Mesenchymal stem cell (in vitro differentiated cells and primary cell): ENCODE measurements at regions not wholly inside any gene's neighbourhood (a gene's known extent, or its start where the extent isn't known, plus 50 kb on each side); places are given as distances from the start of the nearest gene placed in this dataset.

Experiments used
- DNase-seq: peaks from one replicate; pipeline ENCODE4 v3.0.0-alpha.2; 2013
- H2AFZ ChIP-seq: one replicate; pipeline ENCODE4 v1.6.1; 2013; ENCODE audit warnings: low read depth, mild to moderate bottlenecking, control low read depth, inconsistent platforms, low read length, moderate library complexity
- H2AK5ac ChIP-seq: 2 replicates; pipeline ENCODE4 v1.6.1; 2013; ENCODE audit warnings: low read length, moderate library complexity, mild to moderate bottlenecking, inconsistent platforms; ENCODE audit not compliant: severe bottlenecking
- H2BK120ac ChIP-seq: one replicate; pipeline ENCODE4 v1.6.1; 2013; ENCODE audit warnings: low read depth, mild to moderate bottlenecking, inconsistent platforms, low read length, moderate library complexity
- H2BK12ac ChIP-seq, 2 experiments: one replicate each; pipeline ENCODE4 v1.6.1; 2013; ENCODE audit warnings: inconsistent platforms in 2 of 2, low read length in 2 of 2, mild to moderate bottlenecking in 2 of 2, moderate library complexity in 2 of 2, control low read depth in 1 of 2
- H2BK15ac ChIP-seq: one replicate; pipeline ENCODE4 v1.6.1; 2013; ENCODE audit warnings: mild to moderate bottlenecking, low read depth, inconsistent platforms; ENCODE audit not compliant: poor library complexity, severe bottlenecking
- H2BK5ac ChIP-seq: 2 replicates; pipeline ENCODE4 v1.6.1; 2013; ENCODE audit warnings: low read depth, mild to moderate bottlenecking, low read length, control low read depth, inconsistent platforms; ENCODE audit not compliant: poor library complexity, severe bottlenecking
- H3K14ac ChIP-seq, 2 experiments: one replicate each; pipeline ENCODE4 v1.6.1; 2013; ENCODE audit warnings: inconsistent platforms in 2 of 2, low read length in 2 of 2, control low read depth in 1 of 2, mild to moderate bottlenecking in 1 of 2, moderate library complexity in 1 of 2
- H3K18ac ChIP-seq, 2 experiments: one replicate each; pipeline ENCODE4 v1.6.1; 2013; ENCODE audit warnings: inconsistent platforms in 2 of 2, low read length in 2 of 2, control low read depth in 1 of 2, low read depth in 1 of 2, mild to moderate bottlenecking in 1 of 2
- H3K23ac ChIP-seq, 2 experiments: one replicate each; pipeline ENCODE4 v1.6.1; 2013; ENCODE audit warnings: inconsistent platforms in 2 of 2, low read length in 2 of 2, mild to moderate bottlenecking in 2 of 2, moderate library complexity in 2 of 2, control low read depth in 1 of 2
- H3K27ac ChIP-seq: 2 replicates; pipeline ENCODE4 v1.5.1; 2013; ENCODE audit warnings: mild to moderate bottlenecking, moderate library complexity, low read length, control low read depth, inconsistent platforms; ENCODE audit not compliant: poor library complexity, severe bottlenecking
- H3K27me3 ChIP-seq, 2 experiments: 2 replicates each; pipeline versions ENCODE4 v1.6.1 to v1.7.0; 2013; ENCODE audit warnings: low read length in 2 of 2, mild to moderate bottlenecking in 2 of 2, moderate library complexity in 2 of 2, control low read depth in 1 of 2, inconsistent platforms in 1 of 2; ENCODE audit not compliant: control insufficient read depth in 1 of 2, insufficient read depth in 1 of 2
- H3K36me3 ChIP-seq, 2 experiments: 2 replicates each; pipeline versions ENCODE4 v1.6.1 to v1.7.0; 2013; ENCODE audit warnings: low read length in 2 of 2, control low read depth in 1 of 2, inconsistent platforms in 1 of 2, low read depth in 1 of 2, mild to moderate bottlenecking in 1 of 2; ENCODE audit not compliant: insufficient read depth in 2 of 2, control insufficient read depth in 1 of 2
- H3K4ac ChIP-seq, 2 experiments: one replicate each; pipeline ENCODE4 v1.6.1; 2013; ENCODE audit warnings: inconsistent platforms in 2 of 2, low read length in 2 of 2, mild to moderate bottlenecking in 2 of 2, moderate library complexity in 2 of 2, control low read depth in 1 of 2, low read depth in 1 of 2
- H3K4me1 ChIP-seq: 2 replicates; pipeline ENCODE4 v1.6.1; 2013; ENCODE audit warnings: low read depth, low read length, control low read depth; ENCODE audit not compliant: control insufficient read depth, insufficient read depth
- H3K4me2 ChIP-seq: 2 replicates; pipeline ENCODE4 v1.6.1; 2013; ENCODE audit warnings: low read length, mild to moderate bottlenecking, inconsistent platforms; ENCODE audit not compliant: poor library complexity, severe bottlenecking
- H3K4me3 ChIP-seq, 2 experiments: 2 replicates each; pipeline versions ENCODE4 v1.5.1 to v1.7.0; 2013; ENCODE audit warnings: low read length in 2 of 2, mild to moderate bottlenecking in 2 of 2, control low read depth in 1 of 2, low read depth in 1 of 2; ENCODE audit not compliant: insufficient read depth in 1 of 2
- H3K79me1 ChIP-seq: replicated peaks from 2 replicates; pipeline ENCODE4 v1.6.1; 2013; ENCODE audit warnings: mild to moderate bottlenecking, control low read depth, low read length, inconsistent platforms; ENCODE audit not compliant: poor library complexity, severe bottlenecking
- H3K9ac ChIP-seq: 2 replicates; pipeline ENCODE4 v1.7.0; 2013; ENCODE audit warnings: mild to moderate bottlenecking, low read length, moderate library complexity
- H3K9me3 ChIP-seq: 2 replicates; pipeline ENCODE4 v1.7.0; 2013; ENCODE audit warnings: mild to moderate bottlenecking, low read length; ENCODE audit not compliant: control insufficient read depth
- H4K8ac ChIP-seq: one replicate; pipeline ENCODE4 v1.6.1; 2013; ENCODE audit warnings: inconsistent platforms, mild to moderate bottlenecking, low read length, moderate library complexity
- H4K91ac ChIP-seq: one replicate; pipeline ENCODE4 v1.6.1; 2013; ENCODE audit warnings: mild to moderate bottlenecking, low read length, inconsistent platforms
- WGBS: methylation state at CpG from one replicate; pipeline ENCODE4 v1.1.7; 2013; ENCODE audit warnings: mixed read lengths; 5-methylcytosine and 5-hydroxymethylcytosine counted together

- H3K79me1 ChIP-seq = no peaks in the 10 kb centered on the region
- no peak overlapping the region for H2BK120ac ChIP-seq
- no peaks in the 10 kb centered on the region for H3K27me3 ChIP-seq
- no peaks in the 10 kb centered on the region for H3K36me3 ChIP-seq
- no peak overlapping the region for H3K4ac ChIP-seq
- H2AFZ ChIP-seq = no peak overlapping the region
- no peak overlapping the region for H3K4me3 ChIP-seq
- no peak overlapping the region for H3K18ac ChIP-seq
- no peak overlapping the region for H2BK12ac ChIP-seq
- 69% methylated on average over 7 of the region's 7 CpGs for WGBS
- H3K9me3 ChIP-seq = peaks cover 8% of the 10 kb centered on the region
- H2AK5ac ChIP-seq = no peak overlapping the region
- H2BK5ac ChIP-seq = no peak overlapping the region
- no peak overlapping the region for H4K91ac ChIP-seq
- no peak for DNase-seq
- H3K27ac ChIP-seq = no peak overlapping the region
- no peaks in the 10 kb centered on the region for H3K4me1 ChIP-seq
- no peak overlapping the region for H4K8ac ChIP-seq
- H3K4me2 ChIP-seq = no peak overlapping the region
- H3K9ac ChIP-seq = no peak overlapping the region
- no peak overlapping the region for H2BK15ac ChIP-seq
- no peak overlapping the region for H3K14ac ChIP-seq
- H3K23ac ChIP-seq = no peak overlapping the region
These were observed 1512.5 kb upstream of the B3GALT2 start for GRCh38 chr1:194698908-194699318.

GRCh38 chr1:194693244-194693643 lies 1506.8 kb upstream of the B3GALT2 start:
- no peak overlapping the region for H2BK5ac ChIP-seq
- no peak overlapping the region for H4K91ac ChIP-seq
- no peak overlapping the region for H3K14ac ChIP-seq
- H2AFZ ChIP-seq = no peak overlapping the region
- H3K18ac ChIP-seq = no peak overlapping the region
- H3K36me3 ChIP-seq = no peaks in the 10 kb centered on the region
- WGBS = 90% methylated on average over 2 of the region's 2 CpGs
- no peaks in the 10 kb centered on the region for H3K27me3 ChIP-seq
- H3K9me3 ChIP-seq = peaks cover 8% of the 10 kb centered on the region
- no peak overlapping the region for H4K8ac ChIP-seq
- H3K79me1 ChIP-seq = no peaks in the 10 kb centered on the region
- H3K4ac ChIP-seq = no peak overlapping the region
- H3K27ac ChIP-seq = no peak overlapping the region
- H3K23ac ChIP-seq = no peak overlapping the region
- no peak overlapping the region for H3K4me2 ChIP-seq
- no peak overlapping the region for H3K4me3 ChIP-seq
- no peaks in the 10 kb centered on the region for H3K4me1 ChIP-seq
- no peak overlapping the region for H3K9ac ChIP-seq
- no peak overlapping the region for H2BK12ac ChIP-seq
- H2AK5ac ChIP-seq = no peak overlapping the region
- DNase-seq = no peak
- no peak overlapping the region for H2BK15ac ChIP-seq
- no peak overlapping the region for H2BK120ac ChIP-seq

- Histone ChIP-seq H2AK5ac (no peak overlapping the region), H3K9me3 (peaks cover 9% of the 10 kb centered on the region), H3K9ac (no peak overlapping the region), H3K79me1 (no peaks in the 10 kb centered on the region), H3K4me3 (no peak overlapping the region), H2BK120ac (no peak overlapping the region), H4K91ac (no peak overlapping the region), H2BK5ac (no peak overlapping the region), H3K27ac (no peak overlapping the region), H3K14ac (no peak overlapping the region), H2BK12ac (no peak overlapping the region), H2BK15ac (no peak overlapping the region), H3K18ac (no peak overlapping the region), H3K4me1 (no peaks in the 10 kb centered on the region), H3K4ac (no peak overlapping the region), H4K8ac (no peak overlapping the region), H3K4me2 (no peak overlapping the region), H3K27me3 (no peaks in the 10 kb centered on the region), H2AFZ (no peak overlapping the region), H3K36me3 (no peaks in the 10 kb centered on the region), H3K23ac (no peak overlapping the region)
- WGBS = no CpG with 5 or more reads among the region's 2 CpGs
- DNase-seq = no peak
These were observed 1498.2 kb upstream of the B3GALT2 start for GRCh38 chr1:194684636-194685035.

- no peak overlapping the region for H3K14ac ChIP-seq
- H3K9ac ChIP-seq = no peak overlapping the region
- no peak overlapping the region for H3K4me2 ChIP-seq
- no peak for DNase-seq
- H3K27me3 ChIP-seq = no peaks in the 10 kb centered on the region
- no peaks in the 10 kb centered on the region for H3K79me1 ChIP-seq
- H3K9me3 ChIP-seq = peaks cover 7% of the 10 kb centered on the region
- H2AFZ ChIP-seq = no peak overlapping the region
- no peak overlapping the region for H4K91ac ChIP-seq
- no peak overlapping the region for H2BK15ac ChIP-seq
- H3K4ac ChIP-seq = no peak overlapping the region
- WGBS = 92% methylated on average over 1 of the region's 1 CpG
- H2BK120ac ChIP-seq = no peak overlapping the region
- H3K18ac ChIP-seq = no peak overlapping the region
- no peak overlapping the region for H4K8ac ChIP-seq
- H2BK5ac ChIP-seq = no peak overlapping the region
- H3K4me3 ChIP-seq = no peak overlapping the region
- no peak overlapping the region for H2BK12ac ChIP-seq
- H3K27ac ChIP-seq = no peak overlapping the region
- no peaks in the 10 kb centered on the region for H3K4me1 ChIP-seq
- no peaks in the 10 kb centered on the region for H3K36me3 ChIP-seq
- H2AK5ac ChIP-seq = no peak overlapping the region
- H3K23ac ChIP-seq = no peak overlapping the region
These were observed 1471.7 kb upstream of the B3GALT2 start for GRCh38 chr1:194658090-194658439.
